ENCODE measurements at regions not wholly inside any gene's neighbourhood (a gene's known extent, or its start where the extent isn't known, plus 50 kb on each side); places are given as distances from the start of the nearest gene placed in this dataset.

GRCh38 chr12:30428098-30428497 lies 267.6 kb downstream of the IPO8 start:
- DNase-seq, result no peak

GRCh38 chr12:30427555-30427954 lies 268.1 kb downstream of the IPO8 start:
- no peak for DNase-seq

- DNase-seq, result no peak
Measured at GRCh38 chr12:30425445-30425844, 270.2 kb downstream of the IPO8 start.

- DNase-seq, result no peak
Measured at GRCh38 chr12:30423330-30423729, 272.3 kb downstream of the IPO8 start.

GRCh38 chr12:30422844-30423243 lies 272.8 kb downstream of the IPO8 start:
- no peak for DNase-seq

- DNase-seq, result no peak
Measured at GRCh38 chr12:30420561-30420960, 275.1 kb downstream of the IPO8 start.

- DNase-seq, result no peak
Measured at GRCh38 chr12:30417697-30418231, 277.9 kb downstream of the IPO8 start.

GRCh38 chr12:30416631-30417030 lies 279.0 kb downstream of the IPO8 start:
- no peak for DNase-seq

GRCh38 chr12:30415777-30416176 lies 279.9 kb downstream of the IPO8 start:
- DNase-seq, result no peak

- no peak for DNase-seq
Measured at GRCh38 chr12:30414507-30414906, 281.2 kb downstream of the IPO8 start.

- no peak for DNase-seq
Measured at GRCh38 chr12:30400349-30400748, 295.3 kb downstream of the IPO8 start.

GRCh38 chr12:30399859-30400258 lies 295.8 kb downstream of the IPO8 start:
- no peak for DNase-seq

GRCh38 chr12:30396576-30396975 lies 299.1 kb downstream of the IPO8 start:
- no peak for DNase-seq

GRCh38 chr12:30395190-30395589 lies 300.5 kb downstream of the IPO8 start:
- DNase-seq, result no peak

GRCh38 chr12:30391766-30392366 lies 303.8 kb downstream of the IPO8 start:
- DNase-seq, result no peak

- no peak for DNase-seq
Measured at GRCh38 chr12:30385706-30386105, 310.0 kb downstream of the IPO8 start.

- no peak for DNase-seq
Measured at GRCh38 chr12:30384976-30385375, 310.7 kb downstream of the IPO8 start.

GRCh38 chr12:30378307-30378706 lies 317.4 kb downstream of the IPO8 start:
- no peak for DNase-seq

GRCh38 chr12:30364822-30365221 lies 330.8 kb downstream of the IPO8 start:
- no peak for DNase-seq

GRCh38 chr12:30361145-30361544 lies 334.5 kb downstream of the IPO8 start:
- no peak for DNase-seq

- DNase-seq, result no peak
Measured at GRCh38 chr12:30358671-30359070, 337.0 kb downstream of the IPO8 start.

- no peak for DNase-seq
Measured at GRCh38 chr12:30357766-30358490, 337.7 kb downstream of the IPO8 start.

GRCh38 chr12:30345744-30346471 lies 349.8 kb downstream of the IPO8 start:
- no peak for DNase-seq

GRCh38 chr12:30330565-30330964 lies 365.1 kb downstream of the IPO8 start:
- no peak for DNase-seq

All from NCI-H1048 (cell line).